GM12874 (cell line): ENCODE measurements at regions not wholly inside any gene's neighbourhood (a gene's known extent, or its start where the extent isn't known, plus 50 kb on each side); places are given as distances from the start of the nearest gene placed in this dataset.

ENCODE experiments used
- CTCF ChIP-seq: IDR thresholded peaks from 2 replicates; pipeline ENCODE4 v1.5.1; 2011; ENCODE audit warnings: low read depth, mild to moderate bottlenecking, control low read depth, low read length, moderate library complexity; ENCODE audit not compliant: insufficient read depth

DNA sequence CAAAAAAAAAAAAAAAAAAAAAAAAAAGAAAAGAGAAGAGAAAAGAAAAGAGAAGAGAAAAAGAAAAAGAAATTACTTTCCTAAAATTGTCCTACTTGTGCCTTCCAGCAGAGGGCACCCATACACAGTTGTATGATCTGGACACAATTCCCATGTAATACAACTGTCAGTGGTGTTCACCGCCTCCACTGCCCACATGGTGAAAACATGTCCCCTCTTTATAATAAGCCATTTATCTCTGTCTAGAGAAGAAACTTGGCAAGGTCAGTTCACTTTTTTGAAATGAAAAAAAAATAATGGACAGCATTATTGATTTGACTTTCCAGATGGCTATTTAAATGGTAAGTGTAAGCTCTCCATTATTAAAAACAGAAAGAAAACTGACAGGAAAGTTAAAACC lies 459.4 kb downstream of the GBE1 start:
- peak; percentile 57 for TF ChIP-seq CTCF

DNA sequence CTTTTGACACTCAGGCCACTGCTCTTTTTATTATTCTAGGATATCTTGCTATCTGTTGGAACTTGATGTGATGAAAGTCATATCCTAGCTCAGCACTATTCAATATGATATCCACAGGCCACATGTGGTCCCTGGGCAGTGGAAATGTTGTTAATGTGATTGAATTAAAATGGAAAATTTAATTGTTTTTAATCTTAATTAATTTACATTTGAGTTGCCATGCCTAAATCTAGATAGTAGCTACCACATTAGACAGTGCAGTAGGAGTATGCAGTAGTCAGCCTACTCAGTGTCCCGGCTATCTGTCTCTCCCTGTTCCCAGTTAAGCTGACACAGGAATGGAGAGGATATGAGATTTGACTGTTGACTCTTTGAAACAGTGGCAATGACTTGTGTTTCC lies 460.2 kb downstream of the GBE1 start:
- TF ChIP-seq CTCF: no peak

GRCh38 chr3:81300324-81300927 lies 461.0 kb downstream of the GBE1 start:
- no peak for TF ChIP-seq CTCF

DNA sequence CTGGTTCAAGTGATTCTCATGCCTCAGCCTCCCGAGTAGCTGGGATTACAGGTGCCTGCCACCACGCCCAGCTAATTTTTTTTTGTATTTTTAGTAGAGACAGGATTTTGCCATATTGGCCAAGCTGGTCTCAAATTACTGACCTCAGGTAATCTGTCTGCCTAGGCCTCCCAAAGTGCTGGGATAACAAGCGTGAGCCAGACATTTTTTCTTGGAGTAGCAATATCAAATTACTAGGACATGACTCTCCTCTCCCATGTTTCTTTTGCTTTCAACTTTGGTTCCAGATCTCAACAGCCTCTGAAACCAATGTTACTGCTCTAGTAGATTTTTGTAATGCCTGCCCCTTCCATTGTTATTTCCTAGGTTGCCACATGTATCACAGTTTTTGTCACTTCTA lies 462.0 kb downstream of the GBE1 start:
- no peak for TF ChIP-seq CTCF

- no peak for TF ChIP-seq CTCF
Observed at GRCh38 chr3:81295906-81296577, 465.4 kb downstream of the GBE1 start.

DNA sequence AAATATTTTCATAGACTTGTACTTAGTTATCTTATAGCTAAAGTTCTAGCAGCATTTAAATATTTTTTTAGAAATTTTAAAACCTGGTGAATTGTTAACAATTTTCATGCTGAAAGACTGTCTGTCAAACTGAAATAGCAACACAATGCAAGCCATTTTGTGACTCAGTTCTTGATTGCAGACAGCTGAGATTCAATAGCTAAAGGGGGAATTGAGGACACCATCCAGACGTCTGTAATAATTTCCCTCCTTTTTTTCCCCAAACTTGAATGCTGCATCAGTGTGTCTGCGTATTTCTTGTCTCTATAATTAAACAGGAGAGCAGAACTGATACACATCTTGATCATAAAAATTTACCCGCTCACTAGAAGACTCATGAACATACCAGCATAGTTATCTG lies 468.3 kb downstream of the GBE1 start:
- TF ChIP-seq CTCF: no peak

DNA sequence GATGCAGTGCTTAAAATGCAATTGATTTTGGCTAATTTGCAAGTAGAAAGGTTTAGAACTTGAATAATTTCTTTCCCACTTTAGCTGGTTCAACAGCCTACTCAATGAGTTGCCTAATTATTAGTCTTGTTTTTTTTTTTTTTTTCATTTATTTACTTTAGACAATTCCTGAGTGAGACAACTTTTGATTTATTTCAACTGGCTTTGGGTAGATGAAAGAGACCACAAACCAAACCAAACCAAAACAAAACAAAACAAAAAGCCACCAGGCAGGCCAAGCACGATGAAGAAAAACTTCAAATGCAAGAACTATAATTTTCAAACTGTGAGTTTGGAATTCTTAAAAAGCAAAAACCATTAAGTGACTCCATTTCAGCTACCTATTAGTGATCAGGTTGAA lies 469.9 kb downstream of the GBE1 start:
- TF ChIP-seq CTCF: no peak

- TF ChIP-seq CTCF: no peak
Observed at GRCh38 chr3:81289676-81290075, 471.8 kb downstream of the GBE1 start.
